ENCODE measurements at regions not wholly inside any gene's neighbourhood (a gene's known extent, or its start where the extent isn't known, plus 50 kb on each side); places are given as distances from the start of the nearest gene placed in this dataset.

GRCh38 chr7:16365952-16366351, 55.4 kb downstream of the CRPPA start:
- no peak for ATAC-seq
- Histone ChIP-seq H3K36me3 (ENCODE audit: control insufficient read depth, insufficient read depth, low read length) (peaks cover 5% of the 10 kb centered on the region; the same call in 1 of the 3 replicates), H3K9me3 (replicated peaks; ENCODE audit: control insufficient read depth, insufficient read depth, low read depth, low read length) (no peaks in the 10 kb centered on the region), H3K9me1 (ENCODE audit: control insufficient read depth, insufficient read depth, low read length) (no peaks in the 10 kb centered on the region), H4K20me1 (replicated peaks; ENCODE audit: control insufficient read depth, insufficient read depth, low read length) (no peaks in the 10 kb centered on the region), H3K9ac (ENCODE audit: insufficient read depth in 1 of 2, low read depth in 2 of 2, low read length in 2 of 2) (no peak overlapping the region), H3K4me1 (replicated peaks in 1 of 2; ENCODE audit: control insufficient read depth in 2 of 2, insufficient read depth in 2 of 2, low read length in 2 of 2) (peaks cover 3 to 5% of the 10 kb centered on the region in 2 experiments; a peak in 1 of 5 replicates), H3K27me3 (ENCODE audit: control insufficient read depth in 2 of 2, insufficient read depth in 2 of 2, low read length in 2 of 2) (no peaks in the 10 kb centered on the region), H3K79me2 (ENCODE audit: control insufficient read depth, insufficient read depth, low read length) (peaks cover 4% of the 10 kb centered on the region; the same call in 1 of the 3 replicates), H3K27ac (ENCODE audit: extremely low read depth, low read depth, low read length) (no peak overlapping the region), H2AFZ (ENCODE audit: low read depth, low read length) (no peak overlapping the region), H3K4me3 (no peak overlapping the region), H3K4me2 (ENCODE audit: insufficient read depth, low read length) (no peak overlapping the region)
- ChIA-PET POLR2A (no interaction called here), CTCF (ENCODE audit: low intra/inter-chr PET ratio) (no interaction called here)
- intact Hi-C loops (cut with micrococcal nuclease) (no loop called here), in situ Hi-C loops (cut with MboI) (no loop called here)
- no peak for DNase-seq (ENCODE audit: extremely low read depth in 1 of 4, low spot score in 3 of 4)
- 31% methylated on average over 3 of the region's 3 CpGs for WGBS (ENCODE audit: insufficient coverage, low coverage, missing lambda C conversion rate)
- BruUV-seq (replicated peaks) = no TSS peak
- TF ChIP-seq ZNF644 (tag; IDR thresholded peaks at IDR 0.05; ENCODE audit: low read depth) (no peak), ZEB2 (IDR thresholded peaks at IDR 0.05) (no peak), GTF2F1 (IDR thresholded peaks at IDR 0.05; ENCODE audit: low read depth, low read length) (no peak), CEBPB (tag; IDR thresholded peaks at IDR 0.05) (peak; percentile 51; the same call in 1 of the 2 replicates), CEBPG (CRISPR knock-in tag; IDR thresholded peaks at IDR 0.05) (no peak), CEBPG (tag; conservative IDR thresholded peaks at IDR 0.05 in 1 of 2, IDR thresholded peaks at IDR 0.05 in 1 of 2) (peak; percentile 57 to 79; a peak in 3 of 4 replicates), HNRNPH1 (optimal IDR thresholded peaks at IDR 0.05; ENCODE audit: low read depth, low read length) (no peak), ATF3 (IDR thresholded peaks at IDR 0.05) (peak; percentile 79), ATF3 (CRISPR knock-in tag; conservative IDR thresholded peaks at IDR 0.05) (no peak), CHD7 (IDR thresholded peaks at IDR 0.05; ENCODE audit: low read depth, low read length) (no peak)
- FAIRE-seq = no peak
